Tongue (tissue), 1 donor: ENCODE measurements at regions not wholly inside any gene's neighbourhood (a gene's known extent, or its start where the extent isn't known, plus 50 kb on each side); places are given as distances from the start of the nearest gene placed in this dataset.

Source experiments
- DNase-seq: peaks from one replicate; pipeline ENCODE4 v3.0.0-alpha.2; 2015

- no peak for DNase-seq
Observed at GRCh38 chr3:1696669-1697275, 401.9 kb upstream of the CNTN4 start.

GRCh38 chr3:1699361-1699920, 399.2 kb upstream of the CNTN4 start:
- DNase-seq, result no peak

GRCh38 chr3:1700650-1701049, 398.0 kb upstream of the CNTN4 start:
- DNase-seq, result no peak

GRCh38 chr3:1703169-1703568, 395.5 kb upstream of the CNTN4 start:
- no peak for DNase-seq

- DNase-seq, result no peak
Observed at GRCh38 chr3:1710663-1711062, 388.0 kb upstream of the CNTN4 start.

GRCh38 chr3:1717524-1717923, 381.1 kb upstream of the CNTN4 start:
- no peak for DNase-seq

GRCh38 chr3:1723726-1724125, 374.9 kb upstream of the CNTN4 start:
- DNase-seq, result no peak

- DNase-seq, result no peak
Observed at GRCh38 chr3:1726741-1727140, 371.9 kb upstream of the CNTN4 start.

- DNase-seq, result no peak
Observed at GRCh38 chr3:1727242-1727641, 371.4 kb upstream of the CNTN4 start.

- DNase-seq, result no peak
Observed at GRCh38 chr3:1728510-1728909, 370.2 kb upstream of the CNTN4 start.

GRCh38 chr3:1734494-1735122, 364.1 kb upstream of the CNTN4 start:
- no peak for DNase-seq

GRCh38 chr3:1752205-1752604, 346.5 kb upstream of the CNTN4 start:
- no peak for DNase-seq

GRCh38 chr3:1766384-1766783, 332.3 kb upstream of the CNTN4 start:
- no peak for DNase-seq

GRCh38 chr3:1773679-1774078, 325.0 kb upstream of the CNTN4 start:
- DNase-seq, result no peak

GRCh38 chr3:1774597-1774996, 324.1 kb upstream of the CNTN4 start:
- DNase-seq, result no peak

GRCh38 chr3:1775321-1775720, 323.3 kb upstream of the CNTN4 start:
- no peak for DNase-seq

GRCh38 chr3:1783995-1784394, 314.7 kb upstream of the CNTN4 start:
- DNase-seq, result no peak

GRCh38 chr3:1787094-1787493, 311.6 kb upstream of the CNTN4 start:
- no peak for DNase-seq

GRCh38 chr3:1792466-1792865, 306.2 kb upstream of the CNTN4 start:
- no peak for DNase-seq

- no peak for DNase-seq
Observed at GRCh38 chr3:1798711-1799405, 299.8 kb upstream of the CNTN4 start.

- no peak for DNase-seq
Observed at GRCh38 chr3:1805331-1805730, 293.3 kb upstream of the CNTN4 start.

GRCh38 chr3:1808590-1808989, 290.1 kb upstream of the CNTN4 start:
- DNase-seq, result no peak

GRCh38 chr3:1823867-1824266, 274.8 kb upstream of the CNTN4 start:
- DNase-seq, result no peak

GRCh38 chr3:1824359-1824758, 274.3 kb upstream of the CNTN4 start:
- DNase-seq, result no peak
